ENCODE measurements at regions not wholly inside any gene's neighbourhood (a gene's known extent, or its start where the extent isn't known, plus 50 kb on each side); places are given as distances from the start of the nearest gene placed in this dataset.
A peak's percentile ranks its signal among the peaks of the same experiment; 100 is the strongest.

GRCh38 chr15:31214158-31214863 lies 112.3 kb upstream of the KLF13 start:
- no peak for TF ChIP-seq CTCF (IDR thresholded peaks at IDR 0.05; ENCODE audit: insufficient read depth in 1 of 2, low read depth in 1 of 2, low read length in 1 of 2, severe bottlenecking in 1 of 2, unreplicated experiment in 1 of 2)
- no peaks in the 10 kb centered on the region for H3K4me1 Mint-ChIP-seq (ENCODE audit: low read depth, unreplicated experiment)
- no peaks in the 10 kb centered on the region for H3K36me3 ChIP-seq (ENCODE audit: control insufficient read depth, insufficient read depth, low read length)
- intact Hi-C loops (cut with micrococcal nuclease; ENCODE audit: unreplicated experiment): no loop called here
- no peaks in the 10 kb centered on the region for H3K27me3 ChIP-seq (replicated peaks; ENCODE audit: control insufficient read depth, insufficient read depth, low read length)
- 0 out of 2 replicates have a peak, but pooled peaks cover 2% of the 10 kb centered on the region for H3K9me3 ChIP-seq
- ChIA-PET CTCF (interaction anchor here (0.6 to 2.0 kb wide), 3 partner anchors 177 to 274 kb away, joined by 4 to 15 read pairs (median 8); no protein-coding TSS in a partner anchor), POLR2A (no interaction called here)
- no peaks in the 10 kb centered on the region for H3K36me3 Mint-ChIP-seq (ENCODE audit: insufficient read depth, unreplicated experiment)
- peaks cover 8% of the 10 kb centered on the region; the same call in 1 of the 2 replicates for H3K4me1 ChIP-seq
- H3K4me3 ChIP-seq (ENCODE audit: low read depth, low read length): no peak overlapping the region
- H3K9me3 Mint-ChIP-seq (ENCODE audit: unreplicated experiment): peaks cover 13% of the 10 kb centered on the region
- no peak for DNase-seq
- H3K27ac Mint-ChIP-seq (ENCODE audit: unreplicated experiment): no peak overlapping the region
- H3K27me3 Mint-ChIP-seq (ENCODE audit: insufficient read depth, unreplicated experiment): peaks cover 2% of the 10 kb centered on the region
- H3K4me3 Mint-ChIP-seq (ENCODE audit: unreplicated experiment): peak overlapping the region; percentile 67
- no TSS peak for BruUV-seq (replicated peaks)

GRCh38 chr15:31214864-31215489 lies 111.7 kb upstream of the KLF13 start:
- POLR2A ChIA-PET: no interaction called here
- peaks cover 2% of the 10 kb centered on the region for H3K27me3 Mint-ChIP-seq (ENCODE audit: insufficient read depth, unreplicated experiment)
- H3K27ac Mint-ChIP-seq (ENCODE audit: unreplicated experiment): no peak overlapping the region
- H3K9me3 Mint-ChIP-seq (ENCODE audit: unreplicated experiment): peaks cover 8% of the 10 kb centered on the region
- peak overlapping the region; percentile 67 for H3K4me3 Mint-ChIP-seq (ENCODE audit: unreplicated experiment)
- Histone ChIP-seq H3K27me3 (replicated peaks; ENCODE audit: control insufficient read depth, insufficient read depth, low read length) (no peaks in the 10 kb centered on the region), H3K4me3 (ENCODE audit: low read depth, low read length) (peak overlapping the region; percentile 57), H3K9me3 (0 out of 2 replicates have a peak, but pooled peaks cover 2% of the 10 kb centered on the region), H3K36me3 (ENCODE audit: control insufficient read depth, insufficient read depth, low read length) (no peaks in the 10 kb centered on the region), H3K4me1 (peaks cover 8% of the 10 kb centered on the region; the same call in 1 of the 2 replicates)
- H3K36me3 Mint-ChIP-seq (ENCODE audit: insufficient read depth, unreplicated experiment): no peaks in the 10 kb centered on the region
- H3K4me1 Mint-ChIP-seq (ENCODE audit: low read depth, unreplicated experiment): no peaks in the 10 kb centered on the region
- TF ChIP-seq CTCF (IDR thresholded peaks at IDR 0.05; ENCODE audit: insufficient read depth in 1 of 2, low read depth in 1 of 2, low read length in 1 of 2, severe bottlenecking in 1 of 2, unreplicated experiment in 1 of 2): no peak
- BruUV-seq (replicated peaks): no TSS peak
- DNase-seq: no peak
- CTCF ChIA-PET: interaction anchor here (0.6 to 2.0 kb wide), 4 partner anchors 176 to 1475 kb away, joined by 4 to 15 read pairs (median 8); no protein-coding TSS in a partner anchor
- intact Hi-C loops (cut with micrococcal nuclease; ENCODE audit: unreplicated experiment): loop anchor here (1.0 to 5.0 kb wide), 3 partner anchors 112 to 273 kb away; partner anchors contain the start of gene KLF13

- Histone ChIP-seq H3K27me3 (replicated peaks; ENCODE audit: control insufficient read depth, insufficient read depth, low read length) (no peaks in the 10 kb centered on the region), H3K4me3 (ENCODE audit: low read depth, low read length) (peak overlapping the region; percentile 57), H3K4me1 (peaks cover 8% of the 10 kb centered on the region; the same call in 1 of the 2 replicates), H3K9me3 (0 out of 2 replicates have a peak, but pooled peaks cover 2% of the 10 kb centered on the region), H3K36me3 (ENCODE audit: control insufficient read depth, insufficient read depth, low read length) (no peaks in the 10 kb centered on the region)
- Mint-ChIP-seq H3K4me1 (ENCODE audit: low read depth, unreplicated experiment) (no peaks in the 10 kb centered on the region), H3K27ac (ENCODE audit: unreplicated experiment) (no peak overlapping the region), H3K4me3 (ENCODE audit: unreplicated experiment) (peak overlapping the region; percentile 67), H3K36me3 (ENCODE audit: insufficient read depth, unreplicated experiment) (no peaks in the 10 kb centered on the region), H3K27me3 (ENCODE audit: insufficient read depth, unreplicated experiment) (no peaks in the 10 kb centered on the region), H3K9me3 (ENCODE audit: unreplicated experiment) (peaks cover 2% of the 10 kb centered on the region)
- CTCF ChIA-PET: interaction anchor here (0.6 to 2.0 kb wide), 3 partner anchors 219 to 1474 kb away, joined by 7 to 15 read pairs (median 8); no protein-coding TSS in a partner anchor
- DNase-seq: peak; percentile 72 to 84
- intact Hi-C loops (cut with micrococcal nuclease; ENCODE audit: unreplicated experiment): loop anchor here (1.0 to 5.0 kb wide), 3 partner anchors 112 to 273 kb away; partner anchors contain the start of gene KLF13
- POLR2A ChIA-PET: no interaction called here
- no TSS peak for BruUV-seq (replicated peaks)
- peak; percentile 93 to 94 for TF ChIP-seq CTCF (IDR thresholded peaks at IDR 0.05; ENCODE audit: insufficient read depth in 1 of 2, low read depth in 1 of 2, low read length in 1 of 2, severe bottlenecking in 1 of 2, unreplicated experiment in 1 of 2)
These were observed 111.0 kb upstream of the KLF13 start for GRCh38 chr15:31215490-31216214.

Data from Caco-2 (cell line).